SK-N-SH (cell line): ENCODE measurements at regions not wholly inside any gene's neighbourhood (a gene's known extent, or its start where the extent isn't known, plus 50 kb on each side); places are given as distances from the start of the nearest gene placed in this dataset.

Source experiments
- CTCF ChIA-PET: fragments of 300-600, 350-600 bp; formaldehyde crosslinking; extraction: SDS; loops from one replicate; lab custom pipeline; 2021; lab: Yijun Ruan, JAX
- POLR2A ChIA-PET: fragments of 350-600 bp; sonication (Branson Sonifier 250); formaldehyde crosslinking; extraction: SDS; loops from one replicate; lab custom pipeline; 2020; ENCODE audit warnings: antibody characterized with exemption, inconsistent platforms; lab: Yijun Ruan, JAX
- DNase-seq: peaks from one replicate; pipeline ENCODE4 v3.0.0; 2012
- H2AFZ ChIP-seq: fragments of 200-600 bp; sonication (generic); 2 replicates; pipeline ENCODE4 v1.8.1; 2016; ENCODE audit warnings: antibody characterized with exemption, mild to moderate bottlenecking, low read depth
- H3F3A ChIP-seq: fragments of 200-600 bp; sonication (generic); replicated peaks from 2 replicates; pipeline ENCODE3; 2016; ENCODE audit warnings: antibody characterized with exemption, mild to moderate bottlenecking; ENCODE audit not compliant: insufficient read depth
- H3K27ac ChIP-seq, 2 experiments: fragments of 200-500 bp in 1 of 2; fragments of 200-600 bp in 1 of 2; sonication (Bioruptor generic) in 1 of 2; sonication (generic), shearing (Covaris generic) in 1 of 2; 2 replicates each; pipeline versions ENCODE4 v1.5.1 to v1.6.1; 2014 to 2016; ENCODE audit warnings: low read depth in 2 of 2, inconsistent platforms in 1 of 2, low read length in 1 of 2, mild to moderate bottlenecking in 1 of 2, mixed read lengths in 1 of 2
- H3K27me3 ChIP-seq: fragments of 200-600 bp; sonication (generic), shearing (Covaris generic); 2 replicates; pipeline ENCODE4 v1.6.1; 2016; ENCODE audit warnings: mixed run types; ENCODE audit not compliant: insufficient read depth
- H3K36me3 ChIP-seq, 2 experiments: fragments of 200-500 bp in 1 of 2; fragments of 200-600 bp in 1 of 2; sonication (Bioruptor generic) in 1 of 2; sonication (generic) in 1 of 2; replicated peaks in 1 of 2; 2 replicates each; pipeline versions ENCODE3 to v1.5.1; 2014 to 2016; ENCODE audit warnings: low read length in 1 of 2, mild to moderate bottlenecking in 1 of 2; ENCODE audit not compliant: insufficient read depth in 2 of 2, control insufficient read depth in 1 of 2
- H3K4me1 ChIP-seq, 2 experiments: fragments of 200-500 bp in 1 of 2; fragments of 200-600 bp in 1 of 2; sonication (Bioruptor generic) in 1 of 2; sonication (generic), shearing (Covaris generic) in 1 of 2; 2 replicates each; pipeline versions ENCODE4 v1.5.1 to v1.6.1; 2014 to 2016; ENCODE audit warnings: low read depth in 1 of 2, low read length in 1 of 2, mixed run types in 1 of 2; ENCODE audit not compliant: insufficient read depth in 2 of 2, control insufficient read depth in 1 of 2
- H3K4me2 ChIP-seq: fragments of 200-600 bp; sonication (generic), shearing (Covaris generic); 2 replicates; pipeline ENCODE4 v1.6.1; 2017; ENCODE audit warnings: mixed run types
- H3K4me3 ChIP-seq, 2 experiments: fragments of 200-500 bp in 1 of 2; fragments of 200-600 bp in 1 of 2; sonication (Bioruptor generic) in 1 of 2; sonication (generic), shearing (Covaris generic) in 1 of 2; 2 replicates each; pipeline versions ENCODE4 v1.5.1 to v1.8.1; 2014 to 2016; ENCODE audit warnings: low read depth in 2 of 2, inconsistent platforms in 1 of 2, low read length in 1 of 2, mild to moderate bottlenecking in 1 of 2, mixed read lengths in 1 of 2, moderate library complexity in 1 of 2
- H3K79me2 ChIP-seq: fragments of 200-600 bp; sonication (generic); 2 replicates; pipeline ENCODE4 v1.8.1; 2017; ENCODE audit warnings: mild to moderate bottlenecking; ENCODE audit not compliant: insufficient read depth
- H3K9ac ChIP-seq: fragments of 200-600 bp; sonication (generic); 2 replicates; pipeline ENCODE4 v1.6.1; 2017; ENCODE audit warnings: mixed run types
- H3K9me2 ChIP-seq: fragments of 200-600 bp; sonication (generic); 2 replicates; pipeline ENCODE4 v1.6.1; 2017; ENCODE audit warnings: mixed run types
- H3K9me3 ChIP-seq: fragments of 200-600 bp; sonication (generic); 2 replicates; pipeline ENCODE4 v1.6.1; 2017; ENCODE audit warnings: mixed run types, mild to moderate bottlenecking, moderate library complexity
- H4K20me1 ChIP-seq: fragments of 200-600 bp; sonication (generic); 2 replicates; pipeline ENCODE4 v1.6.1; 2017; ENCODE audit warnings: mild to moderate bottlenecking, mixed run types; ENCODE audit not compliant: insufficient read depth
- ELF1 ChIP-seq: IDR thresholded peaks from 2 replicates; pipeline ENCODE4 v1.4.0; 2012
- EZH2phosphoT487 ChIP-seq: fragments of 200-600 bp; sonication (generic); IDR thresholded peaks from 2 replicates; pipeline ENCODE4 v1.6.1; 2017; ENCODE audit warnings: low read depth, mixed run types, mild to moderate bottlenecking, antibody characterized with exemption, moderate library complexity, borderline replicate concordance
- FOSL2 ChIP-seq: IDR thresholded peaks from 2 replicates; pipeline ENCODE4 v1.4.0; 2012; ENCODE audit warnings: low read depth, mild to moderate bottlenecking, moderate library complexity, borderline replicate concordance
- FOXJ3 ChIP-seq: sonication (generic); formaldehyde crosslinking; IDR thresholded peaks from 2 replicates; pipeline ENCODE4 v1.5.1; 2020; ENCODE audit warnings: mild to moderate bottlenecking, missing genetic modification reagents
- FOXM1 ChIP-seq: IDR thresholded peaks from 2 replicates; pipeline ENCODE4 v1.4.0; 2012; ENCODE audit warnings: low read depth, mild to moderate bottlenecking
- GABPA ChIP-seq: IDR thresholded peaks from 2 replicates; pipeline ENCODE4 v1.4.0; 2012; ENCODE audit warnings: low read depth, mild to moderate bottlenecking
- JUND ChIP-seq: IDR thresholded peaks from 2 replicates; pipeline ENCODE4 v1.4.0; 2012
- MAX ChIP-seq: IDR thresholded peaks from 2 replicates; pipeline ENCODE4 v1.4.0; 2012; ENCODE audit warnings: low read depth
- MEF2A ChIP-seq: IDR thresholded peaks from 2 replicates; pipeline ENCODE4 v1.4.0; 2012; ENCODE audit warnings: low read depth, borderline replicate concordance
- MXI1 ChIP-seq: IDR thresholded peaks from 2 replicates; pipeline ENCODE4 v1.6.1; 2012; ENCODE audit warnings: mild to moderate bottlenecking, low read depth, low read length, improper control_type of control experiment
- NRF1 ChIP-seq: IDR thresholded peaks from 2 replicates; pipeline ENCODE4 v1.6.1; 2012; ENCODE audit warnings: low read depth, mild to moderate bottlenecking, low read length
- RAD21 ChIP-seq: IDR thresholded peaks from 2 replicates; pipeline ENCODE4 v1.6.1; 2012; ENCODE audit warnings: mild to moderate bottlenecking, low read length
- REST ChIP-seq: IDR thresholded peaks from 2 replicates; pipeline ENCODE4 v1.6.1; 2012; ENCODE audit warnings: mild to moderate bottlenecking, low read depth, low read length, moderate library complexity
- RFX5 ChIP-seq: IDR thresholded peaks from 2 replicates; pipeline ENCODE4 v1.6.1; 2012; ENCODE audit warnings: mild to moderate bottlenecking, improper control_type of control experiment, low read length
- RXRA ChIP-seq: IDR thresholded peaks from 2 replicates; pipeline ENCODE4 v1.4.0; 2012; ENCODE audit warnings: low read depth, mild to moderate bottlenecking, borderline replicate concordance
- TAF1 ChIP-seq: IDR thresholded peaks from 2 replicates; pipeline ENCODE4 v1.6.1; 2012; ENCODE audit warnings: low read depth, mild to moderate bottlenecking, low read length, moderate library complexity, borderline replicate concordance
- TCF12 ChIP-seq: IDR thresholded peaks from 2 replicates; pipeline ENCODE4 v1.4.0; 2012
- TEAD4 ChIP-seq: IDR thresholded peaks from 2 replicates; pipeline ENCODE4 v1.4.0; 2012; ENCODE audit warnings: mild to moderate bottlenecking, borderline replicate concordance; ENCODE audit not compliant: insufficient read depth
- YY1 ChIP-seq: IDR thresholded peaks from 2 replicates; pipeline ENCODE4 v1.4.0; 2012; ENCODE audit warnings: low read depth, mild to moderate bottlenecking
- WGBS: methylation state at CpG from one replicate; pipeline ENCODE4 v1.1.6; 2017; ENCODE audit warnings: low lambda C conversion rate; 5-methylcytosine and 5-hydroxymethylcytosine counted together
- TF ChIP-seq, protein P1 (sequence below): IDR thresholded peaks from 2 replicates; pipeline ENCODE4 v1.4.0; 2012; ENCODE audit warnings: low read depth, borderline replicate concordance
- TF ChIP-seq, protein P2 (sequence below): fragments of 150-350 bp; IDR thresholded peaks from 2 replicates; pipeline ENCODE4 v1.6.1; 2016; ENCODE audit warnings: mild to moderate bottlenecking, low read depth, low read length
- TF ChIP-seq, protein P3 (sequence below): fragments of 200-600 bp; sonication (generic); IDR thresholded peaks from 2 replicates; pipeline ENCODE4 v1.6.1; 2017; ENCODE audit warnings: antibody characterized with exemption, mild to moderate bottlenecking, moderate library complexity

DNA sequence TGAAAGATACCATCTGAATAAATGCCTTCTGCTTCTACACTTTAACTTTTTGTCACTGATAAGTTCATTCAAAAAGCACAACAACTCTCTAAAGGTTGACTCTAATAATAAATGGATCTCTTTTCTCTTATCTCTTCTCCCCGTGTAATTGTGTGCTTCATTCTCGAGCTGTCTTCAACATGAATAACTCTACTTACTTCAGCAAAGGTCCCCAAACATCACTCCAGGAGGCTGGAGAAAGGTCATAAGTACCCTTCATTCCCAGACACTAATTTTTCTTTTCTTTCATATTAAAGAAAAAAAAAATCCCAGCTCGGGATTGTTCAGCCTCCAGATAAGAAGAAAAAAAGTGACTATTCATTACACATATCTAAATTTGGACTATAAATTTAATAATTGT is 222.2 kb downstream of the FOXO1 start:
- no peaks in the 10 kb centered on the region for H3F3A ChIP-seq
- H4K20me1 ChIP-seq: no peaks in the 10 kb centered on the region
- 89% methylated on average over 3 of the region's 3 CpGs for WGBS
- H3K9ac ChIP-seq: no peak overlapping the region
- H2AFZ ChIP-seq: no peak overlapping the region
- TF ChIP-seq MXI1 (no peak), FOXM1 (no peak), TCF12 (no peak), TAF1 (no peak), FOSL2 (no peak), ELF1 (no peak), GABPA (no peak), YY1 (no peak), RXRA (no peak), RFX5 (no peak), TEAD4 (no peak)
- TF ChIP-seq, protein P1, sequence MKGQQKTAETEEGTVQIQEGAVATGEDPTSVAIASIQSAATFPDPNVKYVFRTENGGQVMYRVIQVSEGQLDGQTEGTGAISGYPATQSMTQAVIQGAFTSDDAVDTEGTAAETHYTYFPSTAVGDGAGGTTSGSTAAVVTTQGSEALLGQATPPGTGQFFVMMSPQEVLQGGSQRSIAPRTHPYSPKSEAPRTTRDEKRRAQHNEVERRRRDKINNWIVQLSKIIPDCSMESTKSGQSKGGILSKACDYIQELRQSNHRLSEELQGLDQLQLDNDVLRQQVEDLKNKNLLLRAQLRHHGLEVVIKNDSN: no peak
- no peak overlapping the region for H3K27ac ChIP-seq
- H3K9me3 ChIP-seq: no peaks in the 10 kb centered on the region
- CTCF ChIA-PET: interaction anchor here (0.7 to 1.5 kb wide), 3 partner anchors 9 to 733 kb away, joined by 3 to 4 read pairs (median 3); no protein-coding TSS in a partner anchor
- no peaks in the 10 kb centered on the region for H3K36me3 ChIP-seq
- H3K4me3 ChIP-seq: no peak overlapping the region
- H3K79me2 ChIP-seq: no peaks in the 10 kb centered on the region
- POLR2A ChIA-PET: no interaction called here
- H3K4me2 ChIP-seq: no peak overlapping the region
- no peak for DNase-seq
- no peaks in the 10 kb centered on the region for H3K27me3 ChIP-seq
- H3K4me1 ChIP-seq: peaks cover 0 to 19% of the 10 kb centered on the region in 2 experiments; a peak in 2 of 4 replicates
- H3K9me2 ChIP-seq: no peaks in the 10 kb centered on the region

GRCh38 chr13:40445557-40445990 is 220.9 kb downstream of the FOXO1 start:
- no peak overlapping the region for H3K4me3 ChIP-seq
- no peaks in the 10 kb centered on the region for H3K9me3 ChIP-seq
- no peaks in the 10 kb centered on the region for H3K79me2 ChIP-seq
- H4K20me1 ChIP-seq: no peaks in the 10 kb centered on the region
- peaks cover 0 to 17% of the 10 kb centered on the region in 2 experiments; a peak in 2 of 4 replicates for H3K4me1 ChIP-seq
- DNase-seq: no peak
- H3K9ac ChIP-seq: no peak overlapping the region
- no peaks in the 10 kb centered on the region for H3K36me3 ChIP-seq
- no peak overlapping the region for H3K27ac ChIP-seq
- no peaks in the 10 kb centered on the region for H3F3A ChIP-seq
- POLR2A ChIA-PET: no interaction called here
- WGBS: 81% methylated on average over 11 of the region's 11 CpGs
- H3K9me2 ChIP-seq: no peaks in the 10 kb centered on the region
- CTCF ChIA-PET: no interaction called here
- no peaks in the 10 kb centered on the region for H3K27me3 ChIP-seq
- no peak overlapping the region for H3K4me2 ChIP-seq
- H2AFZ ChIP-seq: no peak overlapping the region
- no peak for TF ChIP-seq TEAD4
- no peak for TF ChIP-seq ELF1
- no peak for TF ChIP-seq MAX
- TF ChIP-seq, protein P2, sequence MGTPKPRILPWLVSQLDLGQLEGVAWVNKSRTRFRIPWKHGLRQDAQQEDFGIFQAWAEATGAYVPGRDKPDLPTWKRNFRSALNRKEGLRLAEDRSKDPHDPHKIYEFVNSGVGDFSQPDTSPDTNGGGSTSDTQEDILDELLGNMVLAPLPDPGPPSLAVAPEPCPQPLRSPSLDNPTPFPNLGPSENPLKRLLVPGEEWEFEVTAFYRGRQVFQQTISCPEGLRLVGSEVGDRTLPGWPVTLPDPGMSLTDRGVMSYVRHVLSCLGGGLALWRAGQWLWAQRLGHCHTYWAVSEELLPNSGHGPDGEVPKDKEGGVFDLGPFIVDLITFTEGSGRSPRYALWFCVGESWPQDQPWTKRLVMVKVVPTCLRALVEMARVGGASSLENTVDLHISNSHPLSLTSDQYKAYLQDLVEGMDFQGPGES: no peak
- no peak for TF ChIP-seq RAD21
- TF ChIP-seq RFX5: no peak
- no peak for TF ChIP-seq YY1
- no peak for TF ChIP-seq NRF1
- no peak for TF ChIP-seq TCF12
- TF ChIP-seq EZH2phosphoT487: no peak
- no peak for TF ChIP-seq REST
- TF ChIP-seq FOXJ3 (CRISPR knock-in tag): no peak
- TF ChIP-seq, protein P3, sequence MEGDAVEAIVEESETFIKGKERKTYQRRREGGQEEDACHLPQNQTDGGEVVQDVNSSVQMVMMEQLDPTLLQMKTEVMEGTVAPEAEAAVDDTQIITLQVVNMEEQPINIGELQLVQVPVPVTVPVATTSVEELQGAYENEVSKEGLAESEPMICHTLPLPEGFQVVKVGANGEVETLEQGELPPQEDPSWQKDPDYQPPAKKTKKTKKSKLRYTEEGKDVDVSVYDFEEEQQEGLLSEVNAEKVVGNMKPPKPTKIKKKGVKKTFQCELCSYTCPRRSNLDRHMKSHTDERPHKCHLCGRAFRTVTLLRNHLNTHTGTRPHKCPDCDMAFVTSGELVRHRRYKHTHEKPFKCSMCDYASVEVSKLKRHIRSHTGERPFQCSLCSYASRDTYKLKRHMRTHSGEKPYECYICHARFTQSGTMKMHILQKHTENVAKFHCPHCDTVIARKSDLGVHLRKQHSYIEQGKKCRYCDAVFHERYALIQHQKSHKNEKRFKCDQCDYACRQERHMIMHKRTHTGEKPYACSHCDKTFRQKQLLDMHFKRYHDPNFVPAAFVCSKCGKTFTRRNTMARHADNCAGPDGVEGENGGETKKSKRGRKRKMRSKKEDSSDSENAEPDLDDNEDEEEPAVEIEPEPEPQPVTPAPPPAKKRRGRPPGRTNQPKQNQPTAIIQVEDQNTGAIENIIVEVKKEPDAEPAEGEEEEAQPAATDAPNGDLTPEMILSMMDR: no peak
- TF ChIP-seq RXRA: no peak
- TF ChIP-seq GABPA: no peak
- no peak for TF ChIP-seq JUND
- TF ChIP-seq MEF2A: no peak
- TF ChIP-seq FOXM1: no peak
